ENCODE measurements at regions not wholly inside any gene's neighbourhood (a gene's known extent, or its start where the extent isn't known, plus 50 kb on each side); places are given as distances from the start of the nearest gene placed in this dataset.

- TF ChIP-seq CTCF (IDR thresholded peaks at IDR 0.05) (no peak), POLR2A (IDR thresholded peaks at IDR 0.05) (no peak), POLR2AphosphoS5 (IDR thresholded peaks at IDR 0.05) (no peak)
Observed at GRCh38 chr15:37801529-37801928, 132.9 kb upstream of the TMCO5A start.
